HEK293T (cell line): ENCODE measurements at regions not wholly inside any gene's neighbourhood (a gene's known extent, or its start where the extent isn't known, plus 50 kb on each side); places are given as distances from the start of the nearest gene placed in this dataset.

Experiments used
- BHLHE40 ChIP-seq: fragments of 450-650 bp; IDR thresholded peaks from 2 replicates; pipeline ENCODE4 v1.6.1; 2016; ENCODE audit warnings: mild to moderate bottlenecking, moderate library complexity, borderline replicate concordance
- ELF4 ChIP-seq: fragments of 450-650 bp; IDR thresholded peaks from 2 replicates; pipeline ENCODE4 v1.6.1; 2017; ENCODE audit warnings: antibody characterized with exemption
- HDGF ChIP-seq: fragments of 450-650 bp; IDR thresholded peaks from 2 replicates; pipeline ENCODE4 v1.6.1; 2017; ENCODE audit warnings: antibody characterized with exemption, borderline replicate concordance
- NFRKB ChIP-seq: fragments of 450-650 bp; IDR thresholded peaks from 2 replicates; pipeline ENCODE4 v1.6.1; 2016; ENCODE audit warnings: mild to moderate bottlenecking, moderate library complexity
- PKNOX1 ChIP-seq: fragments of 450-650 bp; IDR thresholded peaks from 2 replicates; pipeline ENCODE4 v1.6.1; 2016
- SP1 ChIP-seq: fragments of 450-650 bp; IDR thresholded peaks from 2 replicates; pipeline ENCODE4 v1.6.1; 2017

GRCh38 chr1:8185400-8185799 lies 132.5 kb upstream of the SLC45A1 start:
- TF ChIP-seq ELF4, result no peak
- no peak for TF ChIP-seq HDGF
- TF ChIP-seq BHLHE40, result no peak
- TF ChIP-seq PKNOX1, result no peak
- no peak for TF ChIP-seq SP1
- no peak for TF ChIP-seq NFRKB
